ENCODE measurements at regions not wholly inside any gene's neighbourhood (a gene's known extent, or its start where the extent isn't known, plus 50 kb on each side); places are given as distances from the start of the nearest gene placed in this dataset.
"Not testable (repeated sequence)": the region's sequence is repeated elsewhere in the genome, so short reads cannot be mapped to it uniquely, and the experiment has no call there.

GRCh38 chr18:54662986-54663385 is 71.9 kb downstream of the DYNAP start:
- DNase-seq (ENCODE audit: low read depth) = no peak
- no peaks in the 10 kb centered on the region for H3K4me1 ChIP-seq (ENCODE audit: control insufficient read depth, insufficient read depth, low read length)
- H3K27me3 ChIP-seq (replicated peaks; ENCODE audit: control insufficient read depth, insufficient read depth, low read length) = peaks cover 4% of the 10 kb centered on the region
- H3K9me3 ChIP-seq (ENCODE audit: control insufficient read depth, low read length) = peaks cover 3% of the 10 kb centered on the region
- H3K36me3 ChIP-seq (ENCODE audit: control insufficient read depth, insufficient read depth, low read length, severe bottlenecking) = no peaks in the 10 kb centered on the region
- H3K9ac ChIP-seq (ENCODE audit: low read length) = no peak overlapping the region
- no peak overlapping the region for H3K4me3 ChIP-seq (ENCODE audit: low read length)

GRCh38 chr18:54669701-54670100 is 78.7 kb downstream of the DYNAP start:
- not testable (repeated sequence) for H3K4me1 ChIP-seq (ENCODE audit: control insufficient read depth, insufficient read depth, low read length); H3K27me3 ChIP-seq (replicated peaks; ENCODE audit: control insufficient read depth, insufficient read depth, low read length); DNase-seq (ENCODE audit: low read depth); H3K36me3 ChIP-seq (ENCODE audit: control insufficient read depth, insufficient read depth, low read length, severe bottlenecking); H3K9me3 ChIP-seq (ENCODE audit: control insufficient read depth, low read length); H3K4me3 ChIP-seq (ENCODE audit: low read length); H3K9ac ChIP-seq (ENCODE audit: low read length)

- Histone ChIP-seq H3K36me3 (ENCODE audit: control insufficient read depth, insufficient read depth, low read length, severe bottlenecking) (no peaks in the 10 kb centered on the region), H3K4me3 (ENCODE audit: low read length) (no peak overlapping the region), H3K9ac (ENCODE audit: low read length) (no peak overlapping the region), H3K9me3 (ENCODE audit: control insufficient read depth, low read length) (peaks cover 3% of the 10 kb centered on the region), H3K4me1 (ENCODE audit: control insufficient read depth, insufficient read depth, low read length) (peaks cover 4% of the 10 kb centered on the region), H3K27me3 (replicated peaks; ENCODE audit: control insufficient read depth, insufficient read depth, low read length) (peaks cover 6% of the 10 kb centered on the region)
- peak; percentile 76 for DNase-seq (ENCODE audit: low read depth)
Observed at GRCh38 chr18:54671291-54671881, 80.3 kb downstream of the DYNAP start.

- no peak for DNase-seq (ENCODE audit: low read depth)
- no peak overlapping the region for H3K9ac ChIP-seq (ENCODE audit: low read length)
- no peaks in the 10 kb centered on the region for H3K36me3 ChIP-seq (ENCODE audit: control insufficient read depth, insufficient read depth, low read length, severe bottlenecking)
- no peak overlapping the region for H3K4me3 ChIP-seq (ENCODE audit: low read length)
- peaks cover 6% of the 10 kb centered on the region for H3K9me3 ChIP-seq (ENCODE audit: control insufficient read depth, low read length)
- peaks cover 6% of the 10 kb centered on the region for H3K27me3 ChIP-seq (replicated peaks; ENCODE audit: control insufficient read depth, insufficient read depth, low read length)
- peaks cover 4% of the 10 kb centered on the region for H3K4me1 ChIP-seq (ENCODE audit: control insufficient read depth, insufficient read depth, low read length)
Observed at GRCh38 chr18:54672109-54672508, 81.1 kb downstream of the DYNAP start.

- Histone ChIP-seq H3K9me3 (ENCODE audit: control insufficient read depth, low read length) (peaks cover 6% of the 10 kb centered on the region), H3K4me1 (ENCODE audit: control insufficient read depth, insufficient read depth, low read length) (peaks cover 4% of the 10 kb centered on the region), H3K27me3 (replicated peaks; ENCODE audit: control insufficient read depth, insufficient read depth, low read length) (peaks cover 6% of the 10 kb centered on the region), H3K36me3 (ENCODE audit: control insufficient read depth, insufficient read depth, low read length, severe bottlenecking) (no peaks in the 10 kb centered on the region), H3K4me3 (ENCODE audit: low read length) (no peak overlapping the region), H3K9ac (ENCODE audit: low read length) (no peak overlapping the region)
- no peak for DNase-seq (ENCODE audit: low read depth)
Observed at GRCh38 chr18:54672846-54673475, 81.9 kb downstream of the DYNAP start.

GRCh38 chr18:54673936-54674335 is 82.9 kb downstream of the DYNAP start:
- H3K9ac ChIP-seq (ENCODE audit: low read length) = no peak overlapping the region
- no peaks in the 10 kb centered on the region for H3K36me3 ChIP-seq (ENCODE audit: control insufficient read depth, insufficient read depth, low read length, severe bottlenecking)
- H3K9me3 ChIP-seq (ENCODE audit: control insufficient read depth, low read length) = peaks cover 6% of the 10 kb centered on the region
- peaks cover 6% of the 10 kb centered on the region for H3K27me3 ChIP-seq (replicated peaks; ENCODE audit: control insufficient read depth, insufficient read depth, low read length)
- H3K4me3 ChIP-seq (ENCODE audit: low read length) = no peak overlapping the region
- H3K4me1 ChIP-seq (ENCODE audit: control insufficient read depth, insufficient read depth, low read length) = peaks cover 4% of the 10 kb centered on the region
- no peak for DNase-seq (ENCODE audit: low read depth)

GRCh38 chr18:54675076-54675475 is 84.0 kb downstream of the DYNAP start:
- no peaks in the 10 kb centered on the region for H3K36me3 ChIP-seq (ENCODE audit: control insufficient read depth, insufficient read depth, low read length, severe bottlenecking)
- peaks cover 6% of the 10 kb centered on the region for H3K9me3 ChIP-seq (ENCODE audit: control insufficient read depth, low read length)
- H3K27me3 ChIP-seq (replicated peaks; ENCODE audit: control insufficient read depth, insufficient read depth, low read length) = peaks cover 6% of the 10 kb centered on the region
- H3K4me1 ChIP-seq (ENCODE audit: control insufficient read depth, insufficient read depth, low read length) = peaks cover 4% of the 10 kb centered on the region
- DNase-seq (ENCODE audit: low read depth) = no peak
- H3K4me3 ChIP-seq (ENCODE audit: low read length) = no peak overlapping the region
- H3K9ac ChIP-seq (ENCODE audit: low read length) = no peak overlapping the region

GRCh38 chr18:54679318-54680149 is 88.5 kb downstream of the DYNAP start:
- Histone ChIP-seq H3K9ac (ENCODE audit: low read length) (no peak overlapping the region), H3K36me3 (ENCODE audit: control insufficient read depth, insufficient read depth, low read length, severe bottlenecking) (no peaks in the 10 kb centered on the region), H3K4me3 (ENCODE audit: low read length) (no peak overlapping the region), H3K4me1 (ENCODE audit: control insufficient read depth, insufficient read depth, low read length) (peaks cover 9% of the 10 kb centered on the region), H3K9me3 (ENCODE audit: control insufficient read depth, low read length) (peaks cover 6% of the 10 kb centered on the region), H3K27me3 (replicated peaks; ENCODE audit: control insufficient read depth, insufficient read depth, low read length) (no peaks in the 10 kb centered on the region)
- peak; percentile 89 for DNase-seq (ENCODE audit: low read depth)

GRCh38 chr18:54684784-54685183 is 93.7 kb downstream of the DYNAP start:
- H3K4me3 ChIP-seq (ENCODE audit: low read length) = peak overlapping the region; percentile 49
- peaks cover 16% of the 10 kb centered on the region for H3K4me1 ChIP-seq (ENCODE audit: control insufficient read depth, insufficient read depth, low read length)
- H3K36me3 ChIP-seq (ENCODE audit: control insufficient read depth, insufficient read depth, low read length, severe bottlenecking) = no peaks in the 10 kb centered on the region
- H3K9ac ChIP-seq (ENCODE audit: low read length) = no peak overlapping the region
- DNase-seq (ENCODE audit: low read depth) = no peak
- H3K27me3 ChIP-seq (replicated peaks; ENCODE audit: control insufficient read depth, insufficient read depth, low read length) = no peaks in the 10 kb centered on the region
- H3K9me3 ChIP-seq (ENCODE audit: control insufficient read depth, low read length) = no peaks in the 10 kb centered on the region

GRCh38 chr18:54689319-54689718 is 98.3 kb downstream of the DYNAP start:
- DNase-seq (ENCODE audit: low read depth) = no peak
- H3K4me1 ChIP-seq (ENCODE audit: control insufficient read depth, insufficient read depth, low read length) = peaks cover 9% of the 10 kb centered on the region
- no peak overlapping the region for H3K9ac ChIP-seq (ENCODE audit: low read length)
- no peaks in the 10 kb centered on the region for H3K9me3 ChIP-seq (ENCODE audit: control insufficient read depth, low read length)
- no peak overlapping the region for H3K4me3 ChIP-seq (ENCODE audit: low read length)
- H3K36me3 ChIP-seq (ENCODE audit: control insufficient read depth, insufficient read depth, low read length, severe bottlenecking) = no peaks in the 10 kb centered on the region
- no peaks in the 10 kb centered on the region for H3K27me3 ChIP-seq (replicated peaks; ENCODE audit: control insufficient read depth, insufficient read depth, low read length)

- H3K9ac ChIP-seq (ENCODE audit: low read length) = no peak overlapping the region
- peak; percentile 36 for DNase-seq (ENCODE audit: low read depth)
- H3K36me3 ChIP-seq (ENCODE audit: control insufficient read depth, insufficient read depth, low read length, severe bottlenecking) = no peaks in the 10 kb centered on the region
- H3K9me3 ChIP-seq (ENCODE audit: control insufficient read depth, low read length) = no peaks in the 10 kb centered on the region
- H3K4me3 ChIP-seq (ENCODE audit: low read length) = peak overlapping the region; percentile 58
- no peaks in the 10 kb centered on the region for H3K27me3 ChIP-seq (replicated peaks; ENCODE audit: control insufficient read depth, insufficient read depth, low read length)
- peaks cover under 1% of the 10 kb centered on the region for H3K4me1 ChIP-seq (ENCODE audit: control insufficient read depth, insufficient read depth, low read length)
Observed at GRCh38 chr18:54690198-54690597, 99.2 kb downstream of the DYNAP start.

All from adipocyte (in vitro differentiated cells).